HG03457 (cell line): ENCODE measurements at regions not wholly inside any gene's neighbourhood (a gene's known extent, or its start where the extent isn't known, plus 50 kb on each side); places are given as distances from the start of the nearest gene placed in this dataset.
"Not testable (repeated sequence)": the region's sequence is repeated elsewhere in the genome, so short reads cannot be mapped to it uniquely, and the experiment has no call there.

Source experiments
- ATAC-seq: cut with Tn5 transposase; IDR thresholded peaks from one replicate; pipeline ENCODE4 v1.9.1; 2021; ENCODE audit warnings: moderate number of reproducible peaks; ENCODE audit not compliant: unreplicated experiment

DNA sequence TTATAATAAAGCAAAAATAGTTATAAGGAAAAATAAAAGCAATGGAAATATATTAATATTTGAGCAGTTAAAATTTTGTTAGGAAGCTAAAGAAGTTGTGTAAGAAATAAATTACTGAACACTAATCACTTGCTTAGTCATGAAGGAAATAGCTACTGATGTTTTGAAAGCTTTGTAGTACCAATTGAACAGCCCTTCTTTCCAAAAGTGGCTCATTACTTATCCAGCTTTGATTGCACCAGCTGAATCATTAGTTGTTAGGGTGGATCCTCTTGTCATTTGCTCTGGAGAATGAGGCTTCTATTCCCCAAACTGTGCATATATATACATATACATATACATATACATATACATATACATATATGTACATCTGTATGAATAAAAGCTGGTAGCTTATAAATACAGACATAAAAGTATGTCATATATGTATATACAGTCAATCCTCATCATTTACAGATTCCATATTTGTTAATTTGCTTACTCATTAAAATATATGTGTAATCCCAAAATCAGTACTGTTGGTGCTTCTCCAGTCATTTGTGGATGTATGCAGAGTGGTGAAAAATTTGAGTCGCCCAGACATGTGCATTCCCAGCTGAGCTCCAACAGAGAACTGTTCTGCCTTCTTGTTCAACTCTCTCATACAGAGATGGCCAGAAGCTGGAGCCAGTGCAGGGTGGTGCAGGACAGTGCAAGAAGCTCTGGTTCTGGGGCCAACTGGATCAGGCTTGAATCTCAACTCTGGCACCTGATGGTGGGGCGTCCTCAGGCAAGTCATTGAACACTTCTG is 214.1 kb downstream of the RPAP3 start:
- ATAC-seq: no peak

DNA sequence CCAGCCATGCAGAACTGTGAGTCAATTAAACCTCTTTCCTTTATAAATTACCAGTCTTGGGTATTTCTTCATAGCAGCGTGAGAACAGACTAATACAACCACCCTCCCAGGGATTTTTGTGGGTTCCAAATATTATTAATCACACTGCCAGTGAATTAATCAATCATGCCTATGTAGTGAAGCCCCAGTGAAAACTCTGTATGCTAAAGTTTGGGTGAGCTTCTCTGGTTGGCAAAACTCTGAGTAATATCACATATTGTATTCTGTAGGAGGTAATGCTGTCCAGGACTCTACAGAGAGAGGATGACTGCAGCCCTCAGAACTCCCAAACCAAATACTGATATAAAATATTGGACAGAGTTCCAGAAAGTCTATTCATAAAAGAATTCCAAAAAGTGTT is 216.9 kb downstream of the RPAP3 start:
- ATAC-seq: no peak

DNA sequence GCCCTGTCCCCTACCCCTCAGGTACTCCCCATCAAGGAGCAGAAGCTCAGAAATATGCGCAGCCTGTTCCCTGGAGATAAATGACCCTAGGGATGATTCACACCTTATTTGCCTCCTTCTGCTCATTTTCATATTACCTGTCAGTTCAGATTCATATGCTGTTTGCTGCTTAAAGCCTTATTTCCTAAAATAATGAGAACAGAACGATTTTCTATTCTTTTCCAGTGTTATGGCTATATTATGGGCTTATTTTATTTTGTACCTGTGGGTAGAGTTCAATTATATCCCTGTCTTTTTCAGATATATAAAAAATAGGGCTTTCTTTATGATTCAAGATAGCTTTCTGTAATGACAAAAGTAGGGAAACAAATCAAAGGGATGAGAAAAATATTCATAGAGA is 224.8 kb downstream of the RPAP3 start:
- no peak for ATAC-seq

DNA sequence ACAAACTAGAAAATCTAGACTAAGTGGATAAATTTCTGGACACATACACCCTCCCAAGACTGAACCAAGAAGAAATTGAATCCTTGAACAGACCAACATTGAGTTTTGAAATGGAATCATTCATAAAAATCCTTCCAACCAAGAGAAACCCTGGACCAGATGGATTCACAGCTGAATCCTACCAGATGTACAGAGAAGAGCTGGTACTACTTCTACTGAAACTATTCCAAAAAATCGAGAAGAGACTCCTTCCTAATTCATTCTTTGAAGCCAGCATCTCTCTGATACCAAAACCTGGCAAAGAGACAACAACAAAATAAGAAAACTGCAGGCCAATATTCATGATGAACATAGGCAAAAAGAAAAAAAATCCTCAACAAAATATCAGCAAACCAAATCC is 227.4 kb downstream of the RPAP3 start:
- ATAC-seq: no peak

DNA sequence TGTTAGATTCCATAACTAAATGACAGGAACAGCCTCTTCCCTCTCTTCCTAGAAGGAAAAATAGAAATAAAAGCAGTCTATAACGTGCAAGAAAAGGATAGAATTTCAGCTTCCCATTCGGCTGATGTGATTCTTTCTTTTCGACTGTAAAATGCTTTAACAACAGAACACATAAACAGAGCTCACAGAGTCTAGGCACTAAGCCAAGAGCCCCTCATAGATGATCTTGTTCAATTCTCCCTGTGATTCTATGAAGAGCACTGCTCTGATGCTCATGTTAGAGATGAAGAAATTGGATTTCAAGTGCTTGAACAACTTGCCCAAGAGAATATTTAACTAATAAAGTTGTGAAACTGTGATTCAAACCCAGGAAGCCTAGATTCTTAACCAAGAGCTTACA is 232.7 kb downstream of the RPAP3 start:
- no peak for ATAC-seq

DNA sequence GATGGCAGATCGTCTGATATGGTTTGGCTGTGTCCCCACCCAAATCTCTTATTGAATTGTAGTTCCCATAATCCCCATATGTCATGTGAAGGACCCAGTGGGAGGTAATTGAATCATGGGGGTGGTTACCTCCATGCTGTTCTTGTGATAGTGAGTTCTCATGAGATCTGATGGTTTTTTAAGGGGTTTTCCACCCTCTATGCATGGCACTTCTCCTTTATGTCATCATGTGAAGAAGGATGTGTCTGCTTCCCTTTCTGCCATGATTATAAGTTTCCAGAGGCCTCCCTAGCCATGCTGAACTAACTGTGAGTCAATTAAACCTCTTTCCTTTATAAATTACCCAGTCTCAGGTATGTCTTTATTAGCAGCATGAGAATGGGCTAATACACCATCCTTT is 235.5 kb downstream of the RPAP3 start:
- ATAC-seq: not testable (repeated sequence)

DNA sequence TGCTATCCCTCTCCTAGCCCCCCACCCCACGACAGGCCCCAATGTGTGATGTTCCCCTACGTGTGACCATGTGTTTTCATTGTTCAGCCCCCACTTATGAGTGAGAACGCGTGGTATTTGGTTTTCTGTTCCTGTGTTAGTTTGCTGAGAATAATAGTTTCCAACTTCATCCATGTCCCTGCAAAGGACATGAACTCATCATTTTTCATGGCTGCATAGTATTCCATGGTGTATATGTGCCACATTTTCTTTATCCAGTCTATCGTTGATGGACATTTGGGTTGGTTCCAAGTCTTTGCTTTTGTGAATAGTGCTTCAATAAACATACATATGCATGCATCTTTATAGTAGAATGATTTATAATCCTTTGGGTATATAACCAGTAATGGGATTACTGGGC is 241.9 kb downstream of the RPAP3 start:
- not testable (repeated sequence) for ATAC-seq

DNA sequence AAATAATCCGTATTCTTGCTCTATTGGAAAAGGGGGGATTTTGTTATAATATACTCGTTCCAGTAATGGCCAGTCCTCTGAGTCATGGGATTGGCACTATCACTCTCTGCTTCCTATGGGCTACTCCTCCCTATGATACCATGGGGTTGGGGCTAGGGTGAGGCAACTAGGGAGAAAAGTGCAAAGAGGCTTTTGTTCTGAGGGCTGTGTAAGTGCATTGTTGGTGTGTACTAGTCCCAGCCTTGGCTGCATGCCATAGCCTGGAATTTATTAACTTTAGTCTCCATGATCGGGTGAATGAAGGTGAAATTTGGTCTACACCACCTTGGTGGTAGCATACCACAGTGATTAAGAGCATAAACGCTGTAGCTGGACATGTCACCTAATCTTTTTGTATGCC is 247.6 kb downstream of the RPAP3 start:
- ATAC-seq: no peak

DNA sequence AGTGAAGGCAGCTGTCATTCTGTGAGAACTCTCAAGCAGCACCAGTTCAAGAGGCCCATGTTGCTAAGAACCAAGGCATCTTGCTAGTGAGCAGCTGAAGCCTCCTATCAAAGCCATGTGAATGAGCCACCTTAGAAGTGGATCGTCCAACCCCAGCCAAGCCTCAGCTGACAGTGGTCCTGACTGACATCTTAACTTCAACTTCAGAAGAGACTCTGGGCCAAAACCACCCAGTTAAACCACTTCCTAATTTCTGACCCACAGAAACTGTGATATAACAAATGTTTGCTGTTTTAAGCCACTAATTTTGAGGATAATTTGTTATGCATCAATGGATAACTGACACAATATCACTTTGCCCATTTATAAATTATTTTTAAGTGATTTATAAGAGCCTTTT is 256.0 kb downstream of the RPAP3 start:
- ATAC-seq: no peak

DNA sequence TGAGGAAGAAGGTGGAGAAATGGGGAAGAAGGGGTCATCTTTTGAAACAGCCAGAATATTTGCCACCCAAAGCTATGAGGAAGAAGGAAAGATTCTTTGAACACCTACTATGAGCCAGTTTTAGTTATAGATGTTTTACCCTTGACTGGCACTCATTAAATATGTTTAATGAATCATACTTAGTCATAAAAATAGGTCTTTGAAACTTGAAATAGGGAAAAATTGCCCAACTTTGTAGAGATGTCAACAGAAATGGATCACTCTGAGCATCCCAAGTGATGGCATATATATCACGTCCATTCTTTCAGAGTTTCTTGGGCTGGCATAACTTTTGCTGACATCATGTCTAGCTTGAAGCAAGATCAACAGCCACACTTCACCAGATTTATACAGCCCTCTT is 263.5 kb downstream of the RPAP3 start:
- no peak for ATAC-seq

DNA sequence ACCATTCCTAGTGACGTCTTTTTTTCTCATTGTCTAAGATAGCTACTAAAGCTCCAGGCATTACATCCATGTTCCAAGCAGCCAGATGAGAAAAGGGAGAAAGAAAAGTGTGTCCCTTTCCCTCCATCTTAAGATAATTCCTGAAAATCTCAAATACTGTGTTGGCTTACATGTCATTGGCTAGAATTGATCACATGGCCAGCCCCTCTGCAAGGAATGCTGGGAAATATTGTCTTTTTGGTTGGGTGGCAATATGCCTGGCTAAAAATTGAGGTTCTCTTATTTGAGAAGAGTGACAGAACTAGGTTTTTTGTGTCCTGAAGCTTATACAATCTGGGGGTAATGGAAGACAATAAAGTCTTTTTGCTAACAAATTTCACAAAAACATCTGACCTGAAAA is 264.3 kb downstream of the RPAP3 start:
- ATAC-seq: no peak

DNA sequence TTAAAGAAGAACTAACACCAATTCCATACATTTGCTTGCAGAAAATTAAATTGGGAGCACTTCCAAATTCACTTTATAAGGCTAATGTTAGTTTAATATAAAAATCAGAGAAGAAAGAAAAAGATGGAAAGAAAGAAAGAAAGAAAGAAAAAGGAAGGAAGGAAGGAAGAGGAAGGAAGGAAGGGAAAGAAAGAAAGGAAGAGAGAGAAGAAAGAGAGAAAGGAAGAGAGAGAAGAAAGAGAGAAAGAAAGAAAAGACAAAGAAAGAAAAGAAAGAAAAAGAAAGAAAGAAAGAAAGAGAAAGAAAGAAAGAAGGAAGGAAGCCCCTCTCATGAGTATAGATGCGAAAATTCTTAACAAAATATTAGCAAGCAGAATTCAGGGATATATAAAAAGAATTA is 267.7 kb downstream of the RPAP3 start:
- ATAC-seq: no peak

DNA sequence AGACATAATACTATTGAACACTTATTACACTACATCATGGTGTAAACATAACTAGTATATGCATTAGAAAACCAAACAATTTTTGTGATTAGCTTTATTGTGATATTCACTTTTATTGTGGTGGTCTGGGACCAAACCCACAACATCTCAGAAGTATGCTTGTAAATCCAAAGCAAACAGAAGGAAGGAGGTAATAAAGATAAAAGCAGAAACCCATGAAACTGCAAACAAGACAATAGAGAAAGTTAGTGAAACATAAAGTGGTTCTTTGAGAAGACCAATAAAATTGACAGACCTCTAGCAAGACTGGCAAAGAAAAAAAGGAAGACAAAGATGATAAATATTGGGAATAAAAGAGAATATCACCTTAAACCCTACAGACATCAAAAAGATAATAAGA is 268.3 kb downstream of the RPAP3 start:
- no peak for ATAC-seq

DNA sequence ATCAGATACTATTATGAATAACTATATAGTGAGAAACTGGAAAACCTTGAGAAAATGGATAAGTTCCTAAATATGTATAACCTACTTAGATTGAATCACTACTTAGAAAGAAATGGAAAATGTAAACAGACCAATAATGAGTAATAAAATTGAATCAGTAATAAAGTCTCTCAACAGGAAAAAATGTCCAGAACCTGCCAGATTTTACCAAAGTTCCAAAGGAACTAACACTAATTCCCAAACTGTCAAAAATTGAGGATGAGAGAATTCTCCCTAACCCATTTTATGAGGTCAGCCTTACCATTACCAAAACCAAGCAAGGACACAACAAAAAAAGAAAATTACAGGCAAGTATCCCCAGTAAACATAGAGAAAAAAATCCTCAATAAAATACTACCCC is 272.0 kb downstream of the RPAP3 start:
- no peak for ATAC-seq

DNA sequence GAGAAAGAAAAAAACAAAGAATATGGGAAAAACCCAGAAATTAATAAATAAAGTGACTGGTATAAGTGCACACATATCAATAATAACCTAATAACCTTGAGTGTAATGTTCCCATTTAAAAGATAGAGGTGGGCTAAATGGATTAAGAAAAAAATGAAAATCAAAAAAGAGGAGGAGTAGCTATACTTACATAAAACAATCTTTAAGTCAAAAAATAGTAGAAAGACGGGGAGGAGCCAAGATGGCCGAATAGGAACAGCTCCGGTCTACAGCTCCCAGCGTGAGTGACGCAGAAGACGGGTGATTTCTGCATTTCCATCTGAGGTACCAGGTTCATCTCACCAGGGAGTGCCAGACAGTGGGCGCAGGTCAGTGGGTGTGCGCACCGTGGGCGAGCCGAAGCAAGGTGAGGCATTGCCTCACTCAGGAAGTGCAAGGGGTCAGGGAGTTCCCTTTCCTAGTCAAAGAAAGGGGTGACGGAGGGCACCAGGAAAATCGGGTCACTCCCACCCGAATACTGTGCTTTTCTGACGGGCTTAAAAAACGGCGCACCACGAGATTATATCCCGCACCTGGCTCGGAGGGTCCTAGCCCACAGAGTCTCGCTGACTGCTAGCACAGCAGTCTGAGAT is 279.0 kb downstream of the RPAP3 start:
- not testable (repeated sequence) for ATAC-seq

DNA sequence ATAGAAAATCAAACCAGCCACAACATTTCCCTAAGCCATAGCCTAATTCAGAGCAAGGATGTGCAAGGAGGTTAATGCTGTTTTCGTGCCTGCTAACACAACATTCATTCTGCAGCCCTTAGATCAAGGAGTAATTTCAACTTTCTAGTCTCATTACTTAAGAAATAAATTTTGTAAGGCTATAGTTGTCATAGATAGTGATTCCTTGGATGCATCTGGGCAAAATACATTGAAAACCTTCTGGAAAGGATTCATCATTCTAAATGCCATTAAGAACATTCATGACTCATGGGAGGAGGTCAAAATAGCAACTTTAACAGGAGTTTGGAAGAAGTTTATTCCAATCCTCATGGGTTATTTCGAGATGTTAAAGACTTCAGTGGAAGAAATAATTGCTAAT is 283.2 kb downstream of the RPAP3 start:
- no peak for ATAC-seq

DNA sequence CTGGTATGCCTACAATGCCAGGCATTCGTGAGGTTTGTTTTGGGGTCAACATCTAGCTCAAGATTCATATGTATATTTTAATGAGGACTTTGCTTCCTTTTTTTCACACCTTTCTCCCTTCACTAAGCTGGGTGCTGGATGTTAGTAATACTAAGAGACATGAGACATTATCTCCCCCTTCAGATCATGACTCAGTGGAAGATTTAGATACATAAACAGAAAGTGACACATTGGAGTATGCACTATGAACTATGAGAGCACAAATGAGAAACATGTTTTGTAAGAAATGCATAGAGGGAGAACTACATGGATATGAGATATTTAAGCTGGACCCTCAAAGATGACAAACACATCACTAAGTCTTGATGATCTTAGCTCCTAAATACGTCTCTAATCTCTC is 286.3 kb downstream of the RPAP3 start:
- no peak for ATAC-seq

DNA sequence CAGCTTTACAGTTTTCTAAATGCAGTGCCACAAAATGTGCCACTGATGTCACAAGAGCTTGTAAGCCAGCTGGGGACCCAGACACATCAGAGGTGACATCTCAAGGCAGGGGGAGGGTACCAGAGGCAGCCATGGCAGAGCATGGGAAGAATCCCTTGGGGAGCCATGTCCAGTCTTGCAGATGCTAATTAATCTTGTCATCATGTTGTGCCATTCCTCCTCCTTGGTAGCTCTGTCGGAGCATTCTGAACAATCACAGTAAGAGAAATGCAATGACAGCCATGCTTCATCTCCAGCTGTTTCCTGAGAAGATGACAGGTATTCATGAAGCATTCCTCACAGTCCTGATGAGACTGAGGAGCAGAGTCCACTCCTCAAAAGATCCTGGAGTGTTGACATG is 287.9 kb downstream of the RPAP3 start:
- no peak for ATAC-seq

DNA sequence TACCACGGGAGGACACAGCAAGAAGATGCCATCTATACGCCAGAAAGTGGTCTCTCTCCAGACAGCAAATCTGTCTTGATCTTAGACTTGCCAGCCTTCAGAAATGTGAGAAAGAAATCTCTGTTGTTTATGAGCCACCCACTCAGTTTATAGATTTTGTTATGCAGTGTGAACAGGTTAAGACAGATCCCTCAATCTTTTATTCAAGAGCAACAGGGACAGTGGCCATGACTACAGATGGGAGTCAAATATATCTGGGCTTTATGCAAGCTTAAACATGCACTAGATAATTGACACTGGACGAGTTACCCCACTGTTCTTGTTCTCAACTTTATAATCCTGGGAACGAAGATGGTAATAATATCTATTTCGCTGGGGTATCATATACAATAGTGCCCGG is 288.7 kb downstream of the RPAP3 start:
- no peak for ATAC-seq

DNA sequence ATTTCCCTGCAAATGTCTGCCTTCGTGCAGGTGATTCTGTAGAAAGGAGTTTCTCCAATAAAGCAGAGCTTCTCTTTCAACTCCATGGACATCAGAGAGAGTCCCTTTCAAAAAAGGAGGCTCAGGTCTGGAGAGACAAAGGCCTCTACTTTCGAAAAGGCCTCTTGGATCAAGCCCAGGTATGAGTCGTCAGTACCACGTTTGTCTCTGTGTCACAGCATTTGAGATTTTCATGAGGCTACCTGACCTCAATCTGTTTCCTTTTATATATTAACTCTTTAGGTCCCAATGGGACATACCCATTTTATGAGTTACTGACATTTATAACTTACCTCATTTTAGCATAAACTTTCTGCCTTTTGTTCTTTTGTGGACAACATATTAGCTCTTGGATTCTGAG is 290.8 kb downstream of the RPAP3 start:
- ATAC-seq: no peak

DNA sequence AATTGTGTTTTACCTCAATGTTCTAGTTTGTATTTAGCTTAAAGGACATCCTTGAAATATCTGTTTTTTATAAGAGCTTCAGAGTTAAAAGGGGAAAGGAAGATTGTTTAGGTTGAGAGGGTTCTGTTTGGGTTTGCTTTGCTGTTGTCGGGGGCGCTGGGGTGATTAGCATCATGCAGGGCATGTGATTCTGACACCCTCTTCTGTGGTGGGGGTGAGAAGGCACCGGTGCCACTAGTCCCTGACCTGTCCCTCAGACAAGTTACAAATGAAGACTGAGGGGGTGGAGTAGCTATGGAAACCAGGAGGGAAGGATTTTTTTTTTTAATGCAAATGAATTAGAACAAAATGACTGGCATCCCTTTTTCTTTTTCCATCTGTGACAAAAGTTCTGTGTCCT is 291.3 kb downstream of the RPAP3 start:
- ATAC-seq: no peak

DNA sequence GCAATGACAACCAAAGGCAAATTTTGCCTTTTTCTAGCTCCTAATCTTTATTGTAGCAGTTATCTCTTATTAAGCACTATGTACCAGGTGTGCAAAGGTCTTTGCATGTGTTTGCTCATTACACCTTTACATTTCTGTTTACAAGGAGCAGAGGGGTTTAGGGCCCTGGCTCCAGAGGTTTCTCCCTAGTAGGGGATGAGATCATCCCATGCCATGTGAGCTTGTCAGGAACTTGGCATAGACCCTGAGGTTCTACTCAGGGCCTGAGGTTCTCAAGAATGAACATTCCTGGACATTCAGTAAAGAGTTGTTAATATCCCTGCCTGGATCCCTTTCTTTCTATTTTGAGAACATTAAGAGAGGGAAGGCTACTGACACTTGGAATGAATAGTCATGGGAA is 292.0 kb downstream of the RPAP3 start:
- no peak for ATAC-seq
